CD4-positive, alpha-beta T cell treated with Interleukin-10 for 1 hour (primary cell): ENCODE measurements at regions not wholly inside any gene's neighbourhood (a gene's known extent, or its start where the extent isn't known, plus 50 kb on each side); places are given as distances from the start of the nearest gene placed in this dataset.

ENCODE experiments used
- DNase-seq: peaks from one replicate; pipeline ENCODE4 v3.0.0-alpha.2; 2020

DNA sequence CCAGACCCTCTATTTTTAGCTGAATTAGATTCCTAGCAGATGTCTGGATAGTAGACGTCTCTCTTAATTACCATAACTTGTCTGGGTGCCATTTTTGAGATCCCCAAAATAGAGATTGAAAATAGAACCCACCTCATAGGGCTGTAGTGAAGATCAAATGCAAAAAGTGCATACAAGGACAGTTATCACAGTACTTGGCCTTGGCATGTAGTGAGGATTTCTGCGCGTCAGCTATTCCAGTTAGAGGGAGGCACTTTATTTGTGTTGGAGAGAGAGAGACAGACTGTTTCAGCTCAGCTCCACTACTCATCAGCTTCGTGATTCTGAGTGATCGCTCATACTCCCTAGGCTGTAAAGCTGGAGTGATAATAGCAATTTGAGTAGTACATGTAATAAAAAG, 59.6 kb upstream of the CDH13 start:
- DNase-seq, result no peak

DNA sequence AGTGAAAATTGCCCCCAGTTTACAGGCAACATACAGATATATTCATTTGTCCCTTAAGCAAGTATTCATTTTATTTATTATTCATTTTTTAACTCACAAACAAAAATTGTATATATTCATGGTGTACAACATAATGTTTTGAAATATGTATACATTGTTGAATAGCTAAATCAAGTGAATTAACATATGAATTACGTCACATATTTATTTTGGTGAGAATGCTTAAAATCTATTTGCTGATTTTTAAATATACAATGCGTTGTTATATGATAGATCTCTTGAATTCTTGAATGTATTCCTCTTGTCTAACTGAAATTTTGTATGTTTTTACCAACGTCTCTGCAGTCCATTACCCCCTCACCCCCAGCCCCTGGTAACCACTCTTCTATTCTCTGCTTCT, 63.4 kb upstream of the CDH13 start:
- DNase-seq, result no peak

DNA sequence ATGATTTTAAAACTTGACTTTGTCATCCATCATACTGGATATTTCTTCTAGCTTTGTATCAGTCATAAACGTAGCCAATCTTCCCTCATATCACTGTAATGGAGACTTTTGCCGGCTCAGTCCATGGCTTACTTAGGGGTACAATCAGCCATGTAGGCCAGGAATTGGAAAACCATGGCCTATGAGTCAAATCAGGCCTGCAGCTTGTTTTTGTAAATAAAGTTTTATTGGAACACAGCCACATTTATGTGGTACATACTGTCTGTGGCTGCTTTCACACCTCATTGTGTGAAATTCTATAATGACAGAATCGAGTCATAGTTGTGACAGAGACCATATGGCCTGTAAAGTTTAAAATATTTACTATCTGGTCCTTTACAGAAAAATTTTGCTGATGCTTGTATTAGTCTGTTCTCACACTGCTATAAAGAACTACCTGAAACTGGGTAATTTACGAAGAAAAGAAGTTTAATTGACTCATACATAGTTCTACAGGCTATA, 64.5 kb upstream of the CDH13 start:
- no peak for DNase-seq

DNA sequence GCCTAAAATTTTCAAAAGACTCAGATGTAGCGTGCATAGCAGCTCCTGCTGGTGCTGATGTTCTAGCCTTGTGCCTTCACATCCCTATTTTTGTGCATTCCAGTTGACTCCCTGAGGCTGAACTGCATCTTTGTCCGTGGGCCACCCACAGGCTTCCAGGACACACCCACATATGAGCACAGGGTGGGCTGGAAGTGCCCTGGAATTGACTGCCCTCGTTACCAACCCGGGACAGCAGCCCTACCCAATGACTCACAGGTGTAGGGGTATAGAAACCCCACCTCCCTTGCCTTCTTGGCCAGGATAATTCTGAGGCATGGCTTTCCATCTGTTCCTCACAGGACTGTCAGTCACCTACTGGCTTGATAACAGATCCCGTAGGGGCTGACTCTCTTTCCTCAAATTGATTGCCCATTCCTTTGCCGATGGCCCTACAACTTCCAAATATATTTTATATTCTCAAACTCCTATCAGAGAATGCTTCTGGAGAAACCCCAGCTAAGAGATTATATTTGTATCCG, 65.9 kb upstream of the CDH13 start:
- DNase-seq, result no peak

DNA sequence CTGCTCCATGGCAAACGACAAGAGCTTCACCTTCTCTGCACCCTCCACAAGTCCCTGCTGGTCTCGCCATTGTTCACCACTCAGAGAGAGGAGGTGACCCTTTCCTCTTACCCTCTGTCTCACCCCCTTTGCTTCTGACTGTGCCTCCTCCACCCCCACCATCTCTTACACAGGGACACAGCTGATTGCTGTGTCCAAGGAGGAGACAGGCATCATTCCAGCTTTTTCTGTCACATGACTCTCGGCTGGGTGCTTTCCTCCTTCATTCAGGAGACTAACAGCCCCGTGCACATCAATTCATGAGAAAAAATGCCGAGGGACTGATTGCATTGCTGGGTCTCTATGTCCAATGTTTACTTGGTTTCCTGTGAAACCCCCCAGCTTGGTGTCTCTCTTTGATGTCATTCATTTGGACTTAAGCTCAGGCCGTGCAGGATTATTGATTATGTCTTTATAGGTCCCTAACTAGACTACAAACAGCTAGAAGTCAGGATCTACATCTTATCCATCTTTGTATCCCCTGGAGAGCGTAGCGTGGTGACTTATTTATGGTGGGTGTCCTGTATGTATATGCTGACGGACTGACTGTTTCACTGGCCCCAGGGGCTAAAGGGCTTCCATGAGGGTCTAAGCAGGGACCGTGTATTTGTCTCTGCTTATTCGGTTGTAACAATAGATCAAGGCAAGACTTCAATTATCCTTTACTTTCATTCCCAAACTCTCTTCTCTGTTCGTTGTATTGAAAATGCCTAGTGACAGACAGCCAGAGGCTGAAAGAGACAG, 82.2 kb upstream of the CDH13 start:
- no peak for DNase-seq

DNA sequence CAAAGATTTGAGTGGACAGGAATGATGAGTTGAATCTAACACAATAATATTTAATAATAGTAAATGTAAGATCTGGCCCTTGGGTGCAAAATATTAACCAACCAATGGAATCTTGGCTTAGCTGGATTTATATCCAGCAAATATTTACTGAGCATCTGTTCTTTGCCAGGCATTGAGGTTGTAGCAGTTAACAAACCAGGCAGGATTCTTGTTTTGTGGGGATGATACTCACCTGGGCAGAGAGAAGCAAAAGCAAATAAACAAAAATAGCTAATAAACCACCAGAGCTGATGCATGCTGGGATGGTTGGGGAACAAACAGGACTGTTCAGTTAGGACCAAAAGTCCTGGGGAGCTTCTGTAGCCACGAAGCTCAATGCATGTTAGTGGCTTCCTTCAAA, 84.1 kb upstream of the CDH13 start:
- no peak for DNase-seq

DNA sequence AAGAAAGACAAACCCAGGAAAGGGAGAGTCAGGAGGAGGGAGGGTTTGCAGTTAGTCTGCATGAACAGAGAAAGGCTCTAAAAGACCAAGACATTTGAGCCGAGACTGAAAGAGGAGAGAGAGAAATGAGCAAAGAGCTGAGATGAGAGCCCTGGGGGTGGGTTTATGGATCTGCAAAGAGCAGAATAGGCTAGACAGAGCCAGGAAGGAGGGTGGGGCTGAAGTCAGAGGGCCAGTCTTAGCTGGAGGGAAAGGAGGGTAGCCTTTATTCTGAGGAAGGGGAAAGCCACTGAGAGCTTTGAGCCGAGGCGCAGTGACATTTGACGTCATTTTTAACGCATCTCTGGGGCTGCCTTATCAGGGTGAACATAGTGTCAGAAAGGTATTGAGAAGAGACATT, 85.7 kb upstream of the CDH13 start:
- no peak for DNase-seq

DNA sequence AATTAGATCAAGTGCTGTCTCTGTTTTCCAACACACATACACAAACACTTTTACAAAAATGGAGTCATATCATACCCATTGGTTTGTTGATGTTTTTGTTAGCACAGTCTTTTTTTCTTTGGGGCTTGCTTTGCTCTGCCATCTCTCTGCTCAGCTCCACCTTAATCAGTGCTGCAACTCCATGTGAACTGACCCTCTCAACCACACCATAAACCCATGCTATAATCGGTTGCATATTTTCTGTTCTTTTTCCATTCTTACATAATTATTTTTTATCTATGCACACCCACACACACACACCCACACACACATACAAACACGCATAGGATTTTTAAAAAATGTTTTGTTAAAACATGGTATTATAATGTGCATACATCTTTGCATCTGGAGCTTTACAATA, 91.0 kb upstream of the CDH13 start:
- DNase-seq, result no peak

DNA sequence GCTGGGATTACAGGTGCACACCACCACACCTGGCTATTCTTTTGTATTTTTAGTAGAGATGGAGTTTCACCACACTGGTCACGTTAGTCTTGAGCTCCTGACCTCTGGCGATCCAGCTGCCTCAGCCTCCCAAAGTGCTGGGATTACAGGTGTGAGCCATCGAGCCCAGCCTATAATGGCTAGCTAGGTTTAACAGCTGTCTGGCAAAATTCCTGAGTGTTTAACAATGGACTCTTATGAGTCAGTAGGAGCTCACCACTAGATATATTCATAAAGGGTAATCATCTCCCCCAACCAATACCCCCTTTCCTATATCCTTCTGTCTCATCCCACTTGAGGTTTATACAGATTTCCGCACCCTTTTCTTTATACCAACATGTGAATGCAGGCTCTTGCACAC, 91.5 kb upstream of the CDH13 start:
- DNase-seq, result no peak

DNA sequence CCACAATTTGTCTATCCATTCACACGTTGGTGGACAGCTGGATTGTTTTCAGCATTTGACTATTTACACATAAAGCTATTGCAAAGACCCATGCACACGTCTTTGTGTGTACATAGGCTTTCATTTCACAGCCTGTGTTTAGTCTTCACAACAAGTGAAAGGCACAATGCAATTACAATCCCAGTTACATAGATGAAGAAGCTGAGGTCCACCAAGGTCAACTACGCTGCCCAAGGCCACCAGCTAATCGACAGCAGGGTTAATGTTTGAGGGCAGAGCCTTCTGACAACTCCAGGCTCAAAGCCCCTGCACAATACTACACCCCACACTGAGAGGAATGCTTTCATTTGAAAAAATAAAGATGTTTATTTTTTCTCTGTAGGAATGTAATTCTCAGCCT, 93.6 kb upstream of the CDH13 start:
- no peak for DNase-seq

DNA sequence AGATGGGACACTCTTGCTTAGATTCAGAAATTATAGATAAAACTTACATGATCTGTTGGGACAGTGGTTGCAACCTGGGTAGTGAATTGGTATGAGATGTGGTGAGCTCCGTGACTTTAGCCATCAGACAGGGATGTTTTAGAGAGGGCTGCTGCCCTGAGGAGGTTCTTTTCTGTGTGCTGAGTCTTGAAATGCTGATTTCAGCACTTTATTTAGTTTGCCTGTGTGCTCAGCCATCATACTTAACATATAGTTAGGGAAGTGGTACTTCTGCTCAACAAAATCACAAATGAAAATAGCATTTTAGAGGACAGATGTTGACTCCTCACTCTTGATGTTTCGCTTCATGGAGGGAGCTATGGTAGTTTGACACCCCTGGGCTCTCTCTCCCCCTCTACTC, 95.9 kb upstream of the CDH13 start:
- no peak for DNase-seq

DNA sequence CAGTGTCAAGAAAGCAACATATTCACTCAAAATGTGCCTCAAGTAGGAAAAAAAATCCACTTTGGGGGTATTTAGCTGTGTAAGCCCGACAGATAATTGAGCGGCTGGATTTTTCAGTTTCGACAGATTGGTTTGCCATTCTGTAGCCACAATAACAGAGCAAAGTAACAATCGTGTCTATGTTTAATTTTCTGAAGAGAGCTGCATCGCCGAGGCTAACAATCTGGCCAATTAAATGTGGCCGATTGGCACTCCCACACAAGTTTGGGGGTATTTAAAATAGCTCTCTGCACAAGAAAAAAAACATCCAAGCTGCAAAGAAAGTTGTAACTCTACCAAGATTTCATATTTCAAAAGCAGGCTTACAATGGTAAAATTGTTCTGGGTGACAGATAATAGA, 99.7 kb upstream of the CDH13 start:
- DNase-seq, result no peak

DNA sequence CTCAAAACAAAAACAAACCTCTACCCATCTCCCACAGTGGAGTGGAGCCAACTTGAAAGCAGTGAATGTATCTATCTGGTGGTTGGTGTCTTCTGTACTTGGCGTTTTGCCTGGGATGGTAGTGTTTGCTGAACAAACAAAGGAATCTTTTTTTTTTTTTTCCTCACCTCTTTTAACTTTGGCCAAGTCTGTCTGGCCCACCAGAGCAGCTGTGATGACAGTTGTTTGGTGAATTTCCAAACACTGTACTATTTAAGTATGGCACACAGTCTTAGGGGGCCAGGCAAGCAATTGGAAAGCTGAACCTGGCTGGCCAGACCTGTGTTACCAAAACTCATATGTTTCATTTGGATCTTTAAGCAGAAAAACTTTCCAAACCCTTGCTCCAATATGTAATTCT, 101.8 kb upstream of the CDH13 start:
- no peak for DNase-seq

DNA sequence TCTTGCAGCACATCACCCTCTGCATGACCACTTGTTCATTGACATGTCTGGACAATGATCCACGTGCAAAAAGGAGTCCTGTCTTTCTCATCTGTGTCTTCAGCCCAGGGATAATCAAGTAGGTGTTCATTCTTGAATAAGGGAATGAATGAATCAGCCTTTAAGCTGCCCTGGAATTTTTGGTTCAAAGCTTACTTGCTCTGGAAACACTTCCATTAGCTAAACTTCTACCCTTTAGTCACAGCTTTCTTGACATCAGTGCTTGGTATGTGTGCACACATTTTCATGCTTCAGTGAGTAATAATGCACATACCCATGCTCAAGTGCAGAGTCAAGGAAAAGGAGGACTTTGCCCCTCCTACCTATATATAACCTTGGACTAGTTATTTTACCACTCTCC, 103.0 kb upstream of the CDH13 start:
- DNase-seq, result no peak

DNA sequence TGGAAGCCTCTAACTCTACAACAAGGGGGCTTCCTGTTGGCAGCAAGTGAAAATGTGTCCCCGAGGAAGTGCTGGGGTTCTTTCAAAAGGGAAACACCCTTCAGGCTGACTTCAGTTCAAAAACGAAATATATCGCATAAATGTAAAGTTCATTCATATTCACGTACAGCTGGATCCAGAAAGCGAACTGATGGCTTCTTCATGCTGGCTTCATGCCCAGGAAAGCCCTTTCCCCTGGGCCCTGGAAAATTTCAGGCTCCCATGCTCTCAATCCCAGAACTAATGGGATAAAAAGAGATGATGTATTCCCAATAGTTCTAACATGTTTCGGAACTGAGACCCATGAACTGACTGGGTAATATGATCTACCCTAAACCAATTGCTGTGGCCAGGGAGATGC, 104.7 kb upstream of the CDH13 start:
- no peak for DNase-seq

DNA sequence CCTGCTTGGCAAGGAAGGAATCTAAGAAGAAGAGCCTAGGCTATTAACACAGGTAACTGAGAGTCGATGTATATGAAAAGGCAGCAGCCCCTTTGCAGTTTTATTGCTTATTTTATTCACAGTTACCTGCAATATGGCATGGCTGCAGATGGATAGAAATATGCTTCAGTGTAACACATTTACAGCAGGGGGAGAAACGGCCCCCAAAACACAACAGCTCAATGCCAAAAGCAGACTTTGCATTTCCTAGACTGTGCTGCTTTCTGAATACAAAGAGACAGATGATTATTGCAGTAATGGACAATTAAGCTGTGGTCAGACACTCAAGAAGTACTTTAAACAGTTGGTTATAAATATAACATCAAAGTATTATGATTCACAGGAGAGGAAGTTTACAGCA, 108.0 kb upstream of the CDH13 start:
- no peak for DNase-seq

DNA sequence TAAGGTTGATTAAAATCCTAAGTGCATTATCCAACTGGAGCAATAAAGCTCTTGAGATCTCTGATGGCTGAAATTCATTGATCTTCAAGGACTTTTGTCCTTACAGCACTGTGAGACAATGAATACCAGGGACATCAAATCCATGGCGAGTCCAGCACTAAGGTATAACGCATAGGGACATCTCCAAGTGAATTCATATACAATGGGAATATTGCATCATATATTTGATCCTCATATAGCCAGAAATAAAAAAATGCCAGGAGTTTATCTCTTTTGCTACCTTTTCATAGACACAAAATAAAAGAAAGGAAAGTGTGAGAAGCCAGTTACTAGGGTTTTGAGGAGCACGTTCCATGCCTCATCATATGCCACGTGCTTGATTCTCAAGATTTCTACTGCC, 112.5 kb upstream of the CDH13 start:
- no peak for DNase-seq

DNA sequence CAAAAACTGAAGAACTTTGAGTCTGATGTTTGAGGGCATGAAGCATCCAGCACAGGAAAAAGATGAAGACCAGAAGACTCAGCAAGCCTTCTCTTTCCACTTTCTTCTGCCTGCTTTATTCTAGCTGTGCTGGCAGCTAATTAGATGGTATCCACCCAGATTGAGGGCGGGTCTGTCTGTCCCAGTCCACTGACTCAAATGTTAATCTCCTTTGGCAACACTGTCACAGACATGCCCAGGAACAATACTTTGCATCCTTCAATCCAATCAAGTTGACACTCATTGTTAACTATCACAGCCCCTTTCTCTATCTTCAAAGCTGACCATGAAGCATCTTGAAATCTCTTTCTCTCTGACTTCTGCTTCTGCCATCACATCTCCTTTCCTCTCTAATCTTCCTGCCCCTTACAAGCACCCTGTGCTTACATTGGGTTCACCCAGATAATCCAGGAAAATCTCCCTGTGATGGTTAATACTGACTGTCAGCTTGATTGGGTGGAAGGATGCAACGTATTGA, 115.9 kb upstream of the CDH13 start:
- no peak for DNase-seq

DNA sequence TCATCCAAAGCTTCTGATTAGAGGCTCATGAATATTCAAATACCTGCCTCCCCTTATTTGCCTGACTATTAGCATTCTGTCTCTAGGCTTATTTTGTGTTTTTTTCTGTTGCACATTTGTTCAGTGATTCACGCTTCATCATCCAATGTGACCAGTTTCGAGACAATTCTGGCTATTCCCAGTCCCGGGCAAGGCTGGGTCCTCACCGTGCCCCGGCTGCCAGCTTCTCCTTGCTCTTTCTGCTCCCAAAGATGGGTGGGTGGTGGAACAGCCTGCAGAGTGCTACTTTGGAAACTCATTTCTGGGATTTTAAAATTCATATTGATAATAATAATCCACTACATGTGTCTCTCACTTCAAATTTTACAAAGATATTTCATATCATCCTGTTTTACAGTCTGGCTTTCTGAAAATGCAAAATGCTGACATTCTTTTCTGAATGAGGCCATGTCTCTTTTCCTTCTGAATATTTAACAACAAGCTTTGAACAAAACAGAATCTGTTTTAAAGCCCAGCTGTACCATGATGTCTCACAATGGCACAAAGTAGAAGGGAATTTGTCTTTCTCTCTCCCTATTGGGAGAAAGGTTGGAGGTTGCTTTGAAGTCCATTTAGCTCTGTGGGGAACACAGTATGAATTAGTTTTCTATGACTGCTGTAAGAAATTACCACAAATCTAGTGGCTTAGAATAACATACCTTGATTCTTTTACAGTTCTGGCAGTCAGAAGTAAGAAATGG, 116.9 kb upstream of the CDH13 start:
- DNase-seq, result no peak

DNA sequence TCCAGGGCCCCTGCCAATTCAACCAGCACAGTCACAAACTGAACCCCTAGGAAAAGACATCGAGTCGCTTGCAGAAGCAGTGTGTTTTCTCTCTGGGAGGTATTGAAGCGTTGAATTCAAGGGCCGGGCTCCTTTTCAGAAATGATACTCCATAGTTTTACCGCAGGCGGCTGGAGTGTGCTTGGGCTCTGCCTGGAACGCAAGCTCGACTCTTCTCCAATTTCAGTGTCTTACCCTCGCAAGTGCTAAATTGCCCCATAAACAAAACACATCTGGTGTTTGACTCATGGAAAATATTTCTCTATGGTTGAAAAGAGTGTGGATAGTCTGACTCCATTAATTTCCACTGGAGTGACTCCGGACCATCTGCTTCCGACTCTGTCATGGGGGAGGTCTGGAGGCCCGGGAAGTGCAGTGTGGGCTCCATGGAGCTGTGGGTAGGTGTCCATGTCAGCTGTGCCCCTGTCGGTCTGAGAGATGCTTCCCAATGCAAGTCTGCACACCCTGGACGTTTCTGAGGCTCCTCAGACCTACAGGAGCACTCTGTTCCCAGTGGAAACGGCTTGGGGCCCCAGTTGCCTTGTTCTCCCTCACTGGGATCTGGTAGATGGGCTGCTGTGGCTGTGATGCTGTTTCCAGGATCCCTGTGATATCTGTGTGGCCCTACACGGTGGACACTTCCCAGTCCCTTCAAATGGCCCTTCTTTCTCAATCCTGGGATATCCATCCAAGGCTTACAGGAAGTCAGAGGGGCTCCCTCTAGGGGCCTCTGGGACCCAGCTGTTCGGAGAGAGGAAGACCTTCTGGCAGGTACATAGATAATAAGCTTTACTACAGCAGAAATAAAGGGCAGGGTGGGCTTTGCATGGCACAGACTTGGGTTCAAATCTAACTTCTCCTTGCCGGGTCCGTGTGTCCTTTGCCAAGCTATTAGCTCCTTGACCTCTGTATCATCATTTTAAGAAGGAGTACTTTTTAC, 119.8 kb upstream of the CDH13 start:
- no peak for DNase-seq

DNA sequence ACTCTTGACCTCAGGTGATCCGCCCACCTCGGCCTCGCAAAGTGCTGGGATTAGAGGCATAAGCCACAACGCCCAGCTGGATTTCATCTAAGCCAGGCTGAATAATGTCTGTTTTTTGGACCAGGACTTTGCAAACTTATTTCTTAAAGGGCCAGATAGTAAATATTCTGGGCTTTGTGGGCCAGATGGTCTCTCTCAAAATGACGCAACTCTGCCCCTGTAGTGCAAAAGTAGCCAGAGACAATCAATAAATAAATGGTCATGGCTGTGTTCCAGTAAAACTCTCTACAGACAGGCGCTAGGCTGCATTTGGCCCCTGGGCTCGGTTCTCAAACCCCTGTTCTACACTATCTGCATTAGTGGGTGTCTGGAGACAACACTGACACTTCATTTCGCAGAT, 121.9 kb upstream of the CDH13 start:
- no peak for DNase-seq

DNA sequence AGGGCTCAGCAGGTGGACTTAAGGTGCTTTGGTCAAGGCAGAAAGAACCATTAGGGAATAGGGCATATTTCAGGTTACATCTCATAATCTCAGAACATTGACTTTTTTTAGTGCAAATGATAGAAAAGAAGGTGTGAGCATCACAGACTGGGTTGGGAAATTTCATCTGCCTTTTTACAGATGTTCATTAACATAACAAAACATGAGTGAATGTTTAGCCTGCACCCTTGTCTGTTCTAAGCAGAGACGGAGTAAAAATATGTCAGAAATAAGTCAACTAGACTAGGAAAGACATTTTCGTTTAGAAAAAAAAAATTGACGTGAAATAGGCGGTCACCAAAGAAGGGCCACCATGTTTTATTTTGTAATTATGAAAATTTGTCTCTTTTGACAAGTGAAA, 127.5 kb upstream of the CDH13 start:
- DNase-seq, result no peak

DNA sequence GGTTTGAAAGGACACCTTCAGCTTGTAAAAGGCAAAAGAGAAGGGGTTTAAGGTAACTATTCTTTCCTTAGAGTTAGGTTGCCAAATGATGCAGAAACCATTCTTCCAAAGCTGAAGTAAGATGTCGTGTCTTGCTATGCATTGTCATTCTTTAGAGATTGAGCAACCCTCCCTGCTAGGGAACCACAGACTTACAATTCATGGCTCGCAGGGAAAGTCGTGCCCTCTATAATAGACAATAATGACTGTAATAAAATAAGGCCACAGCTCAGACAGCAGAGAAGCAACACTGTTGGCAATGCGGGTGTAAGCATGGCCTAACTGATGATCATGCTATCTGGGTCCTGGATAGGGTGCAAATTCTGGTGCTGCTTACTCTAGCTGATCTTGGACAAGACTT, 129.6 kb upstream of the CDH13 start:
- DNase-seq, result no peak
